ENCODE measurements at regions not wholly inside any gene's neighbourhood (a gene's known extent, or its start where the extent isn't known, plus 50 kb on each side); places are given as distances from the start of the nearest gene placed in this dataset.

DNA sequence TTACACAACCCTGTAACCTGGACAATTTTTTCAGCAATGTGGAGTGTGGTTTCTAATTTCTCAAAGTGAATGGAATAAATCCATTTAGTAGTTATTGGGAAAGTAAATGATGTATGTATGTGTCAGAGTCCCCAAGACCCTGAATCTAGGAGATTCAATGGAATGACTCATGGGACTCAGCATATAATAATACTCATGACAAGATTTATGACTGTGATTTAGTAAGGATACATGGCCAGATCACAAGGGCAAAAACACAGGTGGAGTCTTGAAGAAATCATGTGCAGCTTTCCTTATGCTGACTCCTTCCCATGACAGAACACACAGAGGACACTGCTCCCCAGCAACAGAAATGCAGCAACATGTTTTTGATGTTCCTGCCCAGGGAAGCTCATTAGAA lies 1877.7 kb upstream of the LRRTM1 start:
- TF ChIP-seq, protein P1, sequence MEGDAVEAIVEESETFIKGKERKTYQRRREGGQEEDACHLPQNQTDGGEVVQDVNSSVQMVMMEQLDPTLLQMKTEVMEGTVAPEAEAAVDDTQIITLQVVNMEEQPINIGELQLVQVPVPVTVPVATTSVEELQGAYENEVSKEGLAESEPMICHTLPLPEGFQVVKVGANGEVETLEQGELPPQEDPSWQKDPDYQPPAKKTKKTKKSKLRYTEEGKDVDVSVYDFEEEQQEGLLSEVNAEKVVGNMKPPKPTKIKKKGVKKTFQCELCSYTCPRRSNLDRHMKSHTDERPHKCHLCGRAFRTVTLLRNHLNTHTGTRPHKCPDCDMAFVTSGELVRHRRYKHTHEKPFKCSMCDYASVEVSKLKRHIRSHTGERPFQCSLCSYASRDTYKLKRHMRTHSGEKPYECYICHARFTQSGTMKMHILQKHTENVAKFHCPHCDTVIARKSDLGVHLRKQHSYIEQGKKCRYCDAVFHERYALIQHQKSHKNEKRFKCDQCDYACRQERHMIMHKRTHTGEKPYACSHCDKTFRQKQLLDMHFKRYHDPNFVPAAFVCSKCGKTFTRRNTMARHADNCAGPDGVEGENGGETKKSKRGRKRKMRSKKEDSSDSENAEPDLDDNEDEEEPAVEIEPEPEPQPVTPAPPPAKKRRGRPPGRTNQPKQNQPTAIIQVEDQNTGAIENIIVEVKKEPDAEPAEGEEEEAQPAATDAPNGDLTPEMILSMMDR (IDR thresholded peaks at IDR 0.05): no peak
- TF ChIP-seq, protein P2, sequence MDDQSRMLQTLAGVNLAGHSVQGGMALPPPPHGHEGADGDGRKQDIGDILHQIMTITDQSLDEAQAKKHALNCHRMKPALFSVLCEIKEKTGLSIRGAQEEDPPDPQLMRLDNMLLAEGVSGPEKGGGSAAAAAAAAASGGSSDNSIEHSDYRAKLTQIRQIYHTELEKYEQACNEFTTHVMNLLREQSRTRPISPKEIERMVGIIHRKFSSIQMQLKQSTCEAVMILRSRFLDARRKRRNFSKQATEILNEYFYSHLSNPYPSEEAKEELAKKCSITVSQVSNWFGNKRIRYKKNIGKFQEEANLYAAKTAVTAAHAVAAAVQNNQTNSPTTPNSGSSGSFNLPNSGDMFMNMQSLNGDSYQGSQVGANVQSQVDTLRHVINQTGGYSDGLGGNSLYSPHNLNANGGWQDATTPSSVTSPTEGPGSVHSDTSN (IDR thresholded peaks at IDR 0.05): no peak
